ENCODE measurements at regions not wholly inside any gene's neighbourhood (a gene's known extent, or its start where the extent isn't known, plus 50 kb on each side); places are given as distances from the start of the nearest gene placed in this dataset.

DNA sequence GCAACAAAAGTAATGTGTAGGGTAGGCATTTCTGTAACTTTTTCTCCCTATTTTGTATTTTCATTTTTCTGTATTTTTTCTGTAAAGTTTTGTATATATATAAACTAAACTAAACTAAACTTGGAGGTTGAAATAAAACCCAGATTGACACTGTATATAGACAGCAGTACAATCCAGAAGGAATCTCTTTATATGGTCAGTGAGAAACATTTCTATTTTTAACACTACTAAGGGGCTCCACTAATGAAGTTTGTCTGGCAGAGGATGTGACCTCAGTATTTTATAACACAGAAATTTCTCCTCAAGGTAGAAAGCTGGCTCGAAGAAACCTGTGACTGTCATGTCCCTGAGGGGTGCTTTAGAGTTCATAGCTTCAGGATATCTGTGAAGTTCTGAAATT is 959.2 kb downstream of the ADGRL3 start:
- CTCF ChIA-PET: no interaction called here
- DNase-seq (ENCODE audit: low spot score): no peak
- no peaks in the 10 kb centered on the region for H3K4me1 ChIP-seq (ENCODE audit: insufficient read depth, low read length, poor library complexity, severe bottlenecking)
- H3K27me3 ChIP-seq (replicated peaks; ENCODE audit: insufficient read depth, low read depth, low read length, poor library complexity): no peaks in the 10 kb centered on the region
- POLR2A ChIA-PET (ENCODE audit: low non-redundant PET): no interaction called here
- no TSS peak for BruUV-seq (replicated peaks)
- intact Hi-C loops (cut with micrococcal nuclease; ENCODE audit: unreplicated experiment): no loop called here
- no peak for TF ChIP-seq EZH2 (IDR thresholded peaks at IDR 0.05; ENCODE audit: borderline replicate concordance, low read depth, low read length, poor library complexity, severe bottlenecking)
- TF ChIP-seq, protein P1, sequence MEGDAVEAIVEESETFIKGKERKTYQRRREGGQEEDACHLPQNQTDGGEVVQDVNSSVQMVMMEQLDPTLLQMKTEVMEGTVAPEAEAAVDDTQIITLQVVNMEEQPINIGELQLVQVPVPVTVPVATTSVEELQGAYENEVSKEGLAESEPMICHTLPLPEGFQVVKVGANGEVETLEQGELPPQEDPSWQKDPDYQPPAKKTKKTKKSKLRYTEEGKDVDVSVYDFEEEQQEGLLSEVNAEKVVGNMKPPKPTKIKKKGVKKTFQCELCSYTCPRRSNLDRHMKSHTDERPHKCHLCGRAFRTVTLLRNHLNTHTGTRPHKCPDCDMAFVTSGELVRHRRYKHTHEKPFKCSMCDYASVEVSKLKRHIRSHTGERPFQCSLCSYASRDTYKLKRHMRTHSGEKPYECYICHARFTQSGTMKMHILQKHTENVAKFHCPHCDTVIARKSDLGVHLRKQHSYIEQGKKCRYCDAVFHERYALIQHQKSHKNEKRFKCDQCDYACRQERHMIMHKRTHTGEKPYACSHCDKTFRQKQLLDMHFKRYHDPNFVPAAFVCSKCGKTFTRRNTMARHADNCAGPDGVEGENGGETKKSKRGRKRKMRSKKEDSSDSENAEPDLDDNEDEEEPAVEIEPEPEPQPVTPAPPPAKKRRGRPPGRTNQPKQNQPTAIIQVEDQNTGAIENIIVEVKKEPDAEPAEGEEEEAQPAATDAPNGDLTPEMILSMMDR (conservative IDR thresholded peaks at IDR 0.05; ENCODE audit: low read depth, low read length): no peak
- no peak overlapping the region for H3K4me3 ChIP-seq (ENCODE audit: low read depth, low read length, poor library complexity, severe bottlenecking)
- no peak overlapping the region for H3K27ac ChIP-seq (ENCODE audit: low read depth, low read length, poor library complexity, severe bottlenecking)
- no peaks in the 10 kb centered on the region for H3K36me3 ChIP-seq (ENCODE audit: insufficient read depth, low read length, poor library complexity, severe bottlenecking)
- H3K9me3 ChIP-seq (ENCODE audit: low read depth, low read length, poor library complexity, severe bottlenecking): no peaks in the 10 kb centered on the region

DNA sequence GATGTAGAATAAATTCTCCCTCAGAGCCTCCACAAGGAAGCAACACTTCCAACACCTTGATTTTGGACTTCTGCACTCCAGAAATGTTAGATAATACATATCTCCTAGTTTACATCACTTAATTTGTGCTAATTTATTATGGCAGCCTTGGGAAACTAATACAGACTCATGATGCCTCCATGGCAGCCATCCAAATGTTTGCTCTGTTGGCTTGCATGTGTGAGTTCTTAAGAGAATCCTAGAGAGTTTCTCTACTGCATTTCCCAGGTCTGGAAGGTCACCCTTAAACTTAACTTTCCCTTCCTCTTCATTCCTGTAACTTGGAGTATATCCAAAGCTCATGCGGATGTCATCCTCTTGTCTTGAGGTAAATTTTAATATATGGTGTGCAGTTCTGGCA is 956.1 kb downstream of the ADGRL3 start:
- no peak for DNase-seq (ENCODE audit: low spot score)
- H3K27ac ChIP-seq (ENCODE audit: low read depth, low read length, poor library complexity, severe bottlenecking): no peak overlapping the region
- H3K4me3 ChIP-seq (ENCODE audit: low read depth, low read length, poor library complexity, severe bottlenecking): no peak overlapping the region
- intact Hi-C loops (cut with micrococcal nuclease; ENCODE audit: unreplicated experiment): no loop called here
- TF ChIP-seq, protein P1 (conservative IDR thresholded peaks at IDR 0.05; ENCODE audit: low read depth, low read length): no peak
- TF ChIP-seq EZH2 (IDR thresholded peaks at IDR 0.05; ENCODE audit: borderline replicate concordance, low read depth, low read length, poor library complexity, severe bottlenecking): no peak
- H3K9me3 ChIP-seq (ENCODE audit: low read depth, low read length, poor library complexity, severe bottlenecking): no peaks in the 10 kb centered on the region
- no TSS peak for BruUV-seq (replicated peaks)
- ChIA-PET CTCF (no interaction called here), POLR2A (ENCODE audit: low non-redundant PET) (no interaction called here)
- H3K27me3 ChIP-seq (replicated peaks; ENCODE audit: insufficient read depth, low read depth, low read length, poor library complexity): no peaks in the 10 kb centered on the region
- H3K36me3 ChIP-seq (ENCODE audit: insufficient read depth, low read length, poor library complexity, severe bottlenecking): no peaks in the 10 kb centered on the region
- no peaks in the 10 kb centered on the region for H3K4me1 ChIP-seq (ENCODE audit: insufficient read depth, low read length, poor library complexity, severe bottlenecking)

DNA sequence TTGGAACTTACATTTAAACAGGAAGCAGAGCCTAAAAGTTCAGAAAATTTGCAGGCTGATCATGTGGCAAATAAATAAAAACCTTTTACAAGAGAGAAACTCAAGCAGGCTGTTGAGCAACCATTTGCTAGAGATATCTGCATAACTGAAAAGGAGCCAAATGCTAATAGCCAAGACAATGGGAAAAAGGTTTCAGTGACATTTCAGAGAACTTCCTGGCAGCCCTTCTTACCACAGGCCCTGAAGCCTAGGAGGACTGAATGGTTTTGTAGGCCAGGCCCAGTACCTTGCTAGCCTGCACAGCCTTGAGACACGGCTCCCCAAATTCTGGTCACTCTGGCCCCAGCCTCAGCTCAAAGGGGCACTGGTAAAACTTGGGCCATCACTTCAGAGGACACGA is 945.1 kb downstream of the ADGRL3 start:
- H3K4me1 ChIP-seq (ENCODE audit: insufficient read depth, low read length, poor library complexity, severe bottlenecking): no peaks in the 10 kb centered on the region
- no peak overlapping the region for H3K4me3 ChIP-seq (ENCODE audit: low read depth, low read length, poor library complexity, severe bottlenecking)
- no TSS peak for BruUV-seq (replicated peaks)
- H3K27ac ChIP-seq (ENCODE audit: low read depth, low read length, poor library complexity, severe bottlenecking): no peak overlapping the region
- no peaks in the 10 kb centered on the region for H3K36me3 ChIP-seq (ENCODE audit: insufficient read depth, low read length, poor library complexity, severe bottlenecking)
- DNase-seq (ENCODE audit: low spot score): no peak
- intact Hi-C loops (cut with micrococcal nuclease; ENCODE audit: unreplicated experiment): no loop called here
- ChIA-PET CTCF (no interaction called here), POLR2A (ENCODE audit: low non-redundant PET) (no interaction called here)
- no peaks in the 10 kb centered on the region for H3K27me3 ChIP-seq (replicated peaks; ENCODE audit: insufficient read depth, low read depth, low read length, poor library complexity)
- no peaks in the 10 kb centered on the region for H3K9me3 ChIP-seq (ENCODE audit: low read depth, low read length, poor library complexity, severe bottlenecking)
- TF ChIP-seq EZH2 (IDR thresholded peaks at IDR 0.05; ENCODE audit: borderline replicate concordance, low read depth, low read length, poor library complexity, severe bottlenecking): no peak
- TF ChIP-seq, protein P1 (conservative IDR thresholded peaks at IDR 0.05; ENCODE audit: low read depth, low read length): no peak

All from A673 (cell line).